ENCODE measurements at regions not wholly inside any gene's neighbourhood (a gene's known extent, or its start where the extent isn't known, plus 50 kb on each side); places are given as distances from the start of the nearest gene placed in this dataset.

- no peak for TF ChIP-seq ZNF24 (IDR thresholded peaks at IDR 0.05)
- no peak for TF ChIP-seq PAX5 (IDR thresholded peaks at IDR 0.05; ENCODE audit: borderline replicate concordance, low read depth, low read length)
- TF ChIP-seq KDM1A (IDR thresholded peaks at IDR 0.05; ENCODE audit: borderline replicate concordance) = no peak
- TF ChIP-seq SUZ12 (IDR thresholded peaks at IDR 0.05; ENCODE audit: unreplicated experiment) = no peak
- no peak for TF ChIP-seq JUND (IDR thresholded peaks at IDR 0.05; ENCODE audit: low read depth, low read length)
- TF ChIP-seq GATAD2B (conservative IDR thresholded peaks at IDR 0.05; ENCODE audit: low read depth) = no peak
- TF ChIP-seq CBX5 (IDR thresholded peaks at IDR 0.05; ENCODE audit: low read depth) = no peak
- TF ChIP-seq EP300 (IDR thresholded peaks at IDR 0.05; ENCODE audit: borderline replicate concordance in 1 of 2, control insufficient read depth in 1 of 2, low read depth in 2 of 2, low read length in 2 of 2) = no peak
- no peak for TF ChIP-seq STAT3 (IDR thresholded peaks at IDR 0.05; ENCODE audit: low read depth, low read length)
- TF ChIP-seq YBX1 (IDR thresholded peaks at IDR 0.05) = no peak
Observed at GRCh38 chr7:96870934-96871333, 134.4 kb upstream of the DLX6 start (continued).

DNA sequence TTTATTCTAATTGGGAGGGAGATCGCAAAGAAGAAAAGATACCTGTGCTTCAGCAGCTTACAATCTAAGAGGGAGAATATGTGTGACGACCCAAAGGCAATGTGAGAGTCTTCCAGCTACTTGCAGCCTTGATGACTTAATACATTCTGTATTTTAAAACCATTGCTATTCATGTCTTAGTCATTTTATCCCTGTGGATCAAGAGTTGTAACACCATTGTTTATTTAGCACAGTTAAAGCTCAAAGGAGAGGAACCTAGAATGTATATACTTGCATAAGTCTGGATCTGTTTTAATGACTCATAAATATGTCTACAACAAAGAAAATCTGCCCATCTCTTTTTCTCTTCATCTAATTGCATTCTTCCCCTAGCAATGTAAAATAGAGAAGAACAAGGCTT is 117.9 kb upstream of the DLX6 start:
- Histone ChIP-seq H3K36me3 (ENCODE audit: control insufficient read depth in 2 of 2, insufficient read depth in 2 of 2, low read length in 1 of 2) (no peaks in the 10 kb centered on the region), H3K27me3 (replicated peaks in 1 of 2; ENCODE audit: control insufficient read depth in 2 of 2, insufficient read depth in 2 of 2, low read length in 1 of 2) (no peaks in the 10 kb centered on the region; a peak in 2 of 4 replicates), H3K9me3 (replicated peaks; ENCODE audit: control insufficient read depth, insufficient read depth, low read length) (no peaks in the 10 kb centered on the region), H3K9ac (ENCODE audit: control insufficient read depth, insufficient read depth, low read length) (no peak overlapping the region), H3K4me3 (no peak overlapping the region), H3K4me2 (ENCODE audit: control insufficient read depth, insufficient read depth) (no peak overlapping the region), H4K20me1 (ENCODE audit: control insufficient read depth, insufficient read depth) (no peaks in the 10 kb centered on the region), H2AFZ (ENCODE audit: control insufficient read depth, low read depth, low read length) (no peak overlapping the region), H3K4me1 (ENCODE audit: control insufficient read depth, insufficient read depth, low read length) (no peaks in the 10 kb centered on the region), H3K27ac (ENCODE audit: control insufficient read depth, insufficient read depth) (no peak overlapping the region), H3K79me2 (ENCODE audit: control insufficient read depth, insufficient read depth, low read length) (no peaks in the 10 kb centered on the region)
- SMC1A ChIA-PET (ENCODE audit: uncharacterized antibody, unreplicated experiment) = no interaction called here
- RAD21 ChIA-PET (ENCODE audit: unreplicated experiment) = no interaction called here
- intact Hi-C loops (cut with micrococcal nuclease; ENCODE audit: unreplicated experiment) (no loop called here), in situ Hi-C loops (cut with MboI) (no loop called here)
- POLR2A ChIA-PET = no interaction called here
- TF ChIP-seq SMC3 (IDR thresholded peaks at IDR 0.05; ENCODE audit: borderline replicate concordance, low read length) = no peak
- no peak for TF ChIP-seq HDAC6 (IDR thresholded peaks at IDR 0.05; ENCODE audit: unreplicated experiment)
- FAIRE-seq (no peak), ATAC-seq (no peak), DNase-seq (ENCODE audit: low read depth, low spot score) (no peak)
- no TSS peak for BruUV-seq (replicated peaks)
- CTCF ChIA-PET = no interaction called here
- 38% methylated on average over 2 of the region's 2 CpGs for WGBS (ENCODE audit: insufficient coverage, insufficient replicate concordance, low lambda C conversion rate, missing lambda C conversion rate)

All from GM12878 (cell line).